IPS-NIHi11 (cell line): ENCODE measurements at regions not wholly inside any gene's neighbourhood (a gene's known extent, or its start where the extent isn't known, plus 50 kb on each side); places are given as distances from the start of the nearest gene placed in this dataset.
"Not testable (repeated sequence)": the region's sequence is repeated elsewhere in the genome, so short reads cannot be mapped to it uniquely, and the experiment has no call there.

Experiments used
- DNase-seq: peaks from one replicate; pipeline ENCODE4 v3.0.0; 2012; ENCODE audit warnings: mixed read lengths, low spot score

DNA sequence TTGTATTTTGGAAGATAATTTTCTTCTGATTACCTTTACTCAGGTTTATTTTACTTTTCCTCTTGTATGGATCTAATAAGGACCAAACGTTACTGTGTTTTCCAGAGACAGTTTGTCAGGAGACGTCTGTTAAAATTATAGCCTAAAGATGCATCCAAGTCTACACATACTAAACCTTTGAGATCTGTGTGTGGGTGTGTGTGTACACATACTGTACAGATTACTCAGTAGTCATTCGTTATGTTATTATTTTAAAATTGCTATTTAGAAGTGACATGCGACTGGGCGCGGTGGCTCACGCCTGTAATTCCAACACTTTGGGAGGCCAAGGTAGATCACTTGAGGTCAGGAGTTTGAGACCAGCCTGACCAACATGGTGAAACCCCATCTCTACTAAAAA lies 51.6 kb upstream of the CNTLN start:
- no peak for DNase-seq

DNA sequence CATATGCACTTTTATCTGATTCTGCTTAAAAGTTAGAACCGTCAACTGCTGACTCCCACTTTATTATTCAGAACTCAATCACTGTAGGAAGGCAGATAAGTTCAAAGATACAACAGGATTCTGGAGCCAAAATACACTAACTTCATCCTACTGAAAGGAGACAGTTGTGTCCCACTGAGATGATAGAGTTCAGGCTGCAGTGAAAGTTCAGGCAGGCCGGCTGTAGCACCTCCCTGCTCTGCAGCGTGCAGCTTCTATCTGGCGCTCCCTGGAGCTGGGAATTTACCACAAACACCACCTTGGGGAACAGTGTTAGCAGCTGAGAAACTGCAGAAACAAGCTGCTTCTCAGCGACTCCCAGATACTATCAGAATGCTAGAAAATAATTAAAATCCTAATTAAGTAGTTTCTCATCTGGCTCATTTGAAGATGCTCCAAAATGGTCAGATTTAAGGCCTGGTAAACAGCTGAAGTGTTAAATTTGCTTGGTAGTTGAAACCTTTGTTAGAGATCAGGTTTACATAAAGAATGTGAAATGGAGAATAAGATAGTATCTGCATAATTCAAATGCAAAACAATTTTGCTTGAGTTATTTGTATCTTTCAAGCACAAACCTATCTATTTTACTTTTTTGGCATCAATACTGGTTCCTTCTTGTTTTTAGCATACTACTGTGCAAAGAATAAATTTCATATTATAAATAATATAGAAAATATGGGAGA lies 52.3 kb upstream of the CNTLN start:
- DNase-seq: peak; percentile 71

DNA sequence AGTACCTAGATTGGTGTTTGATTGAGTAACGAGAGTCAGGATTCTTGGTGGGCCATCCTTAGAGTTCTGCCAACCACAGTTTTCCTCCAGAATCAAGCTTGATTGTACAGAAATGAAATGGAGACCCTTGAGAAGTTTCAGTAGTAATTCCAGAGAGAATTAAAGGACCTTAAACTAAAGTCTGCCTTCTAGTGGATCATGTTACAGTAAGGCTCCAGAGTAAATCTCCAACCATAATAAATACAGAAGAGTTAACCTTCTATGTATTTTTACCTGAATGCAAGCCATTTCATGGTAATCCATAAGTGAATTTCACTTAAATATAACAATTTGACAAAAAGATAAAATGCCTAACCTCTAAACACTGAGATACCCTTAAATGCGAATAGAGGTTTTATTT lies 53.0 kb upstream of the CNTLN start:
- no peak for DNase-seq

DNA sequence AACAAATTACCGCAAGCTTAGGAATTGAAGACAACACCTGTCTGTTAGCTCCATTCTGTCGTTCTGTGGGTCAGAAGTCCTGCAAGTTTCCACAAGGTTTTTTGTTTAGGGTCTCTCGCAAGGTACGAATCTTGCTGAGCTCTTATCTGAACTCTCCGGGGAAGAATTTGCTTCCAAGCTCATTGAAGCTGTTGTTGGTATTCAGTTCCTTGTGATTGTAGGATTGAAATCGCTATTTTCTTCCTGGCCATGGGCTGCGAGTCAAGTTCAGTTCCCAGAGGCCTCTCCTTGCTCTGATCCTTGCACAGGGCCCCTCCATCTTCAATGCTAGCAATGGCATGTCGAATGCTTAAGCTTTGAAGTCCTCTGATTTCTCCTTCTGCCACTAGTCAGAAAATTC lies 53.5 kb upstream of the CNTLN start:
- DNase-seq: no peak

DNA sequence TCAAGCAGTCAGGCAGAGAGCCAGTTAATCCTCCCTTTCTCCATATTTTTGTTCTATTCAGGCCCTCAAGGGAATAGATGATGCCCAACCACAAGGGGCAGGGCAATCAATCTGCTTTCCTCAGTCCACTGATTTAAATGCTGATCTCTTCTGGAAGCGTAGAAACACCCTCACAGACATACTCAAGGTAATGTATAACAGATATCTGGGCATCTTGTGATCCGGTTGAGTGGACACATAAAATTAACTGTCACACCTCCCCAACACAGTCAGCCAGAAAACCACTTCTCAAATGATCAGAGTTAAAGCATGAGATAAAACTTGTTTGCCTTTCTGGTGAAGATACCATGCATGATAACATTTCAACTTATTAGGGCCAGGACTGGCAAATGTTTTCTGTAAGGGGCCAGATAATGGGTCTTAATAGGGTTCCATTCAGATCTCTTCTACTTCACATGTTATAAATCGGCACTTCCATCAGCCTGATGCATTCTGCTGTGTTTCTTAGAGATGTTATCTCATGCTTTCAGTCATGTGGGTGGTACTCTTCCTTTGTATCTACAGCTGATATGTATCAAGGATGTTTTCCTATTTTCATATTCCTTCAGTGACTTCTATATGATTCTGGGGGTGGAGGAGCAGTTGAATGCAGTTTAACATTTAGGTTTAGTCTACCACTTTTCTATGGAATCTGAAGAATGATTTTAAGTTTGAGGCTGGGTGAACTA lies 58.9 kb upstream of the CNTLN start:
- DNase-seq: no peak

DNA sequence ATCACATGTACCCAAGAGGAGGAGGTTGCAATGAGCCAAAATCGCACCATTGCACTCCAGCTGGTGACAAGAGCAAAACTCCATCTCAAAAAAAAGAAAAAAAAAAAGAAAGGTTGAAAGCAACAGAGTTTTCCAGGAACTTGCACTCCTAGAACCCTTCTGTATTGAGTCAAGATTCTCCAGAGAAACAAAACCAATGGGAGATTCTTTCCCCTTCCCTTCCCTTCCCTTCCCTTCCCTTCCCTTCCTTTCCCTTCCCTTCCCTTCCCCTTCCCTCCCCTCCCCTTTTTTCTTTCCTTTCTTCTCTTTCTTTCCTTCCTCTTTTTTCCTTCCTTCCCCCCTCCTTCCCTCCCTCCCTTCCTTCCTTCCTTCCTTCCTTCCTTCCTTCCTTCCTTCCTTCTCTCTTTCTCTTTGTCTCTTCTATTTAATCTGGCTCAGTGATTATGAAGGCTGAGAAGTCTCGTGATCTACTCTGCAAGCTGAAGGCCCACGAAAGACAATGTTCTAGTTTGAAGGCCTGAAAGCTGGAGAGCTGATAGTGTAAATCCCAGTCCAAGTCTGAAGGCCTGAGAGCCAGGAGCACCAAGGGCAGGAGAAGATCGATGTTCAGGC lies 59.6 kb upstream of the CNTLN start:
- DNase-seq: no peak

DNA sequence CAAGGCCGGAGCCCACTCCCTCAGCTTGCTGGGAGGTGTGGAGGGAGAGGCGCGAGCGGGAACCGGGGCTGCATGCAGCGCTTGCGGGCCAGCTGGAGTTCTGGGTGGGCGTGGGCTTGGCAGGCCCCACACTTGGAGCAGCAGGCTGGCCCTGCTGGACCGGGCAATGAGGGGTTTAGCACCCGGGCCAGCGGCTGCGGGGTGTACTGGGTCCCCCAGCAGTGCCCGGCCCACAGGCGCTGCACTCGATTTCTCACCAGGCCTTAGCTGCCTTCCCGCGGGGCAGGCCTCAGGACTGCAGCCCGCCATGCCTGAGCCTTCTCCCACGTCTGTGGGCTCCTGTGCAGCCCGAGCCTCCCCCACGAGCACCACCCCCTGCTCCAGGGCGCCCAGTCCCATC lies 62.3 kb upstream of the CNTLN start:
- not testable (repeated sequence) for DNase-seq

DNA sequence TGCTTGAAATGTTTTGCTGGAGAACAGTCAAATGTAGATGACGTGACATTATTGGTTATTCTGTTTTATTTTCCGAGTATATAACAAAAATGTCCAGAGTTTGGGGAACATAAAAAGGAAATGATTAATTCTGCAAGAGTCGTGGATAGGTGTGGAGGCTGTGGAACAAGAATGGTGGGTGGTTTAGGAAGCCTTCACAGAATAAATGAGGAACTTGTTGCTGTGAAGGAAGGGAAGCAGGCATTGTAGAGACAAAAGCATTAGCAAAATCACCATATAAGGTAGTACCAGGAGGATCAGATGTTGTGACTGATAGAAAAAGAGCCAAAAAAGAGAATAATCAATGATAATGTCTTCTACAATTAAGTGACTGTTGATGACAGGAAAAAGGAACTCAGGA lies 66.2 kb upstream of the CNTLN start:
- no peak for DNase-seq

DNA sequence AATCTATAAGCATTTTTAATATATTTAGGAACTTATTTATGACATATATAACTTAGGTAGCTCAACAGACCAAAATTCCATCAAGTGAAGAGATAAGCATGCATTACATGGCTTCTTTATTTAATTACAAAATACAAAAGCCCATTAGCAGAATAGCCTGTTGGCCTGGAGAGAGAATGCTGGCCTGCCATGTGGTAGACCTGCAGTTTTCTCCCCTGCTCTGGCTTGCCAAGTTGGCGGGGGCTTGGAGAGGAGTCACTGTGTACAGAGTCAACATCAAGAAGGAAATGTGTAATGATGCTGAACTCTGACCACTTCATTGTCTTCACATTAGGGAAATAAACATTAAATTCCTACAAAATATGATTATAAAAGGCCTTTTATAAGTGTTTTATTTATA lies 69.8 kb upstream of the CNTLN start:
- no peak for DNase-seq

DNA sequence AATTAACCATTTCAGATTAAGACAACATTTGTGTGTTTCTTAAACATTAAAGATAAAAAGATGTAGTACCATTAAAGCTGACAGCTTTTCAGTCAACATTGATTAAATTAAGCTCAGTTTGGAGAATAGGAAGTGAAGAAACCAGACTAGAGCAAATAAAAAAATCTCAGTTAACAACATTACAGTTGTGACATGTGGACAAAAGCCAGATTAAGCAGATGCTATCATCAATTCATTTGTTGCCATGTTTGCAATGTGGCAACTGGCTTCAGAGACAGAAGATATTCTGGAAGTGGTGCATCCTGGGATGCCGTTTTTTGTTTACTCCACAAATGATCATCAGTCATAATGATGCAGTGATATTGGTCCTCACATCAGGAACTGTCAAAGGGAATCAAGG lies 70.3 kb upstream of the CNTLN start:
- no peak for DNase-seq

DNA sequence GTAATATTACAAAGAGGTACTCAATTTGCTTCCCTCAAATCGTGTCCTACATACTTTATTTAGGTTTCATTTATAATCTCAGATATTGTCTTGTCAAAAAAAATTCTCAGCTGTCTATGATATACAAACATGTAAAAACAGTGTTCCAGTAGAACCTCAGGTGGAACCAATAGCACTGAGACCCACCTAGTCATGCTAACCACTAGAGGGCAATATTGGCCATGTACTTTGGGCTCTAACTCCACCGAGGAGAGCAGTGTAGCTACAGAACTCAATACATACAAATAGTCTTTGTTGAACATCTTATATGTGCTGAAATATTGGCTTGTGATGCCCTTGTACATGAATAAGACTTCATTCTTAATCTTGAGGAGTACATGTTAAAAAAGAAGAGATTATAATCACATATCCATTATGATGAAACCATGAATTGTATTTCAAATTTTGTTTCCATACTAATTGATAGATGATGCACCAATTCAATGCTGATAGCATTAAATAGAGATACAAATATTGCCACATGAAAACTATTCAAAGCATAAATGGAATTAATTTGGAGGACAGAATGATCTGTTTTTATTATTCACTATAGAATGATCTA lies 71.2 kb upstream of the CNTLN start:
- DNase-seq: peak; percentile 55

DNA sequence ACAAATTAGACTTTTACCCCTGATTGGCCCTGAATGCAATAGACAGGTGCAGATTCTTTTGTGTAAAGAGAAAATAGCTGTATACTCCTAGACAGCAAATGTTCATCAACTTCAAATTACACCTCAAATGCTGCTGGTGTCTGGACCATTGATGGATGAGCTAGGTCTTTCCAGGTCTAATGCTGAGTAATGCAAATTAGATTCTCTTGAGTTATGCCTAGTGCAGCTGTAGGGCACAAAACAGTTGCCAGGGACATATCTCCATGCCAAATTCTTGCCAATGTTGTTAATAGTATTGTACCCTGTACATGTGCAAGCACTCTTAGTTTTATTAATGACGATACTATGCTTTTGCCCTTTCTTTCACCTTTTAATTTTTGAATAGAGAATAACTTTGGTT lies 72.3 kb upstream of the CNTLN start:
- DNase-seq: no peak

DNA sequence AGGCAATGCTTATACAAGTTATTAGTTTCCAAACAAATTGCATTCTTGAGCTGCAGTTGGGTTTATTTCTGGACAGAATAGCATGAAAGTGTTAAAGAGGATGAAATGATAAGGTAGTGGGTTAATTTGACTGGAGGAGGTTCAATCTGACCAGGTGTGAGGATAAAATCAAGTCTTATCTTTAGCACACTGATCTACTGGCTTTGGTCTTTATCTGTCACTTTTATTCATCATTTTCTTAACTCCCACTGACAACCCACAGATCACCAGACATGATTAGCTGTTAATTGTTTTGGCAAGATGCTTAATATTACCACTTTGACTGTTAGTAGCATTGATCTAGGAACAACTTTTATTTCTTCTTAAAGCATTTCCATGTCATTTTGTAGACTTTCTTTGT lies 74.4 kb upstream of the CNTLN start:
- no peak for DNase-seq

DNA sequence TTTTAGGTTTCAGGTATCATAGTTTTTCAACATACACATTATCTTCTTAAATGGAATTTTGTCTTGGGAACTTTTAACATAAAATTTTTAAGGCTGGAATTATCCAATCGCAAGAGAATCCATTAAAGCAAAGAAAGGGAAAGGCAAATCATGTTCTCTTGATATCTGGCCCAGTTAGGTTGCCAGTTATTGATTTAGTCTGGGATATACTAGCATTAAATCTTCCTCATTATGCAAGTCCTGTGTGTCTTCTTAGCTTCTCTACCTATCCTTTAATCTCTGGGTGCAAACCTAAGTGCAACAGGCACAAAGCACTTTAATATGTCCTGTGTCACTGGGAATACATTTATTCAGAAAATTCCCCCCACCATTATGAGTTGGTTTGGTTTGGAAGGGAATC lies 75.4 kb upstream of the CNTLN start:
- no peak for DNase-seq

DNA sequence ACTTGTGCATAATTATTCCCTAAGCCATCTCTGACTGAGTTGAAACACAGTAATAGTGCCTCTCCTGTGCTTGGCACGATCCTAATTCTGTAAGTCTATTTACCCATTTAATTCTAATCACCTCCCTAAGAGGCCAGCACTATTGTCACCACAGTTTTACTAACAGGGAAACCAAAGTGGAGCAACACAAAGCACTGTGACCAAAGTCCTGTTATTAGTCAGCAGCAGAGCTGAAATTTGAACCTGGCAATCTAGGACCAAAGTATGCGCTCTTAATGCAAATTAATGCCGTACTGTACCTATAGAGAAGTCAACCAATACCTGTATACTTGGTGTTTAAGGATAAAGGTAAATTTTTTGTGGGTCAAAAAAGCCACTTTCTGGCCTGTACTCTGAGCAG lies 77.1 kb upstream of the CNTLN start:
- DNase-seq: no peak

DNA sequence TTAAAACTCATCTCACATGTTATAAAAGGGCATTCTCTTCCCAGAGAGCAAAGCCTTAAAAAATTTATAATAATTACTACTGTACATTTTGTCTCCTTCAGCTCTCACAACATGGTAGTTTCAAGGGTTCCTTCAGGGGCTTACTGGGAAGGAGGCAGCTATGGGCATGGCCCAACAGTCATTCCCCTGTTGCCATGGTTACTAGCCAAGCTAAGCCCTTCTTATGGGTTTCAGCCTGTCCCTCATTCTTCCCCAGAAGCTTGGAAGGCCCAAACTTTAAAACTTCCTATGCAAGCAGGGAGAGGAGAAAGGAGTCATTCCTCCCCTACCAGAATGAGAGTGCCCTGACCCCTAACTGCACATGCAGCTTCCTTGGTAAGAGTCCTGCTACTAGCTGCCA lies 82.2 kb upstream of the CNTLN start:
- DNase-seq: peak; percentile 61

DNA sequence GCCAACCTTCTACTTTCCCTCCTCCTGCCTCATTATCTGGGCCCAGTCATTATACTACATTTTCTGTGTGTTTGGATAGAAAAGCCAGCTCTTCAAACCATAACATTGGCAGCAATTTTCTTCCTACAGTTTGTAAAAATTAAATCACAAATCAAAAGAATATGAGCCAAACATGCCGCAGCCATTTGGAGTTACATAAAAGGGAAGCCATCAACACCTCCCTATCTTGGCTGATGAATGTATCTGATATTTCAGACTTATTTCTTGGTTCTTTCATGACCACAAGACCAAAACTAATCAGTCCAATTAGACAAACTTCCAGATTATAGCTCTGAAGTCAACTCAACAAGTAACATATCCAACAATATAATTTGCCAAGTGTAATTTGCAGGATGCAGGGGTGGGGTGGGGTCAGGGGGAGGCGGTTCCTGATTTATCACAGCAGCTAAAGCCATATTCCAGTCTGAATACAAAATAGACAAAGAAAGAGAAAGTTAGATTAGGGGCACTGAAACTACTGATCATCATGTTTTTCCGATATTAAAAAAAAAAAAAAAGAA lies 89.4 kb upstream of the CNTLN start:
- DNase-seq: no peak

DNA sequence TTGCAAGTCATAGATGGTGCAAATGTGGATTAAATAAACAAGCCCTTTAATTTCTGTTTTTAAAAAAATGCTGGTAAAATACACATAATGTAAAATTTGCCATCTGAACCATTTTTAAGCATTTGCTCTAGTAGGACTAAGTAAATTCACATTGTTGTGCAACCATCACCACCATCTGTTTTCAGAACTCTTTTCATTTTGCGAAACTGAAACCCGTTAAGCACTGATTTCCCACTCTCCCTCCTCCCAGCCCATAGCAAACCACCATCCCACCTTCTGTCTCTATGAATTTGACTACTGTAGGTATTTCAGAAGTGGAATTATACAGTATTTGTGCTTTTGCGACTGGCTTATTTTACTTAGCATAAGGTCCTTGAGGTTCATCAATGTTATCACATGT lies 103.3 kb upstream of the CNTLN start:
- no peak for DNase-seq

DNA sequence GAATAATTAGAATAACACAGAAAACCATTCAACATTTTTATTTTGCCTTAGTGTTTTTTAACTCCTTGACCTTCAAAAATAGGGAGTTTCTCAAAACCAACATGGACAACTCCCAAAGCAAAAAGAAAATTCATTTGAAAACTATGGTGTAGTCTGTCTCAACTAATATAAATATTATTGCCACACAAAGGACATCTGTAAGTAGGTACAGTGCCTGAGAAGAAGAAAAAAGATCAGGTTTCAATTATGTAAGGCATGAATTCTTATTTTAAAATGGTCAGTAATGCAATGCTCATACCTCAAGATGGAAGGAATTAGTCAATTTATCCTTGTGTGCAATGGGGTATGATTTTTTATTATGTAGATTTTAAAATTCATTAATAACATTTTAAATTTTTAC lies 109.6 kb upstream of the CNTLN start:
- DNase-seq: no peak

DNA sequence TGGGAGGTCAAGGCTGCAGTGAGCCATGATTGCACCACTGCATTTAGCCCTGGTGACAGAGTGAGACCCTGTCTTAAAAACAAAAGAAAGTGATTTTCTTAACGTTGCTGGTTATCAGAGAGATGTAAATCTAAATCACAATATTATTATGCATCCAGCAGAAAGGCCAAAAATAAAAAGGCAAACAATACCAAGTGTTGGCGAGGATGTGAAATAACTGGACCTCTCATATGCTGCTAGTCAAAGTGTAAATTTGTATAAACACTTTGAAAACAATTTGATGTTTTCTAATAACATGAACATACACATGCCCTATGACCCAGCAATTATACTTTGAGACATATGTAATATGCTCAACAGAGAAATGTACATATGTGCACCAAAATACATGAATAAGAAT lies 110.7 kb upstream of the CNTLN start:
- DNase-seq: no peak

DNA sequence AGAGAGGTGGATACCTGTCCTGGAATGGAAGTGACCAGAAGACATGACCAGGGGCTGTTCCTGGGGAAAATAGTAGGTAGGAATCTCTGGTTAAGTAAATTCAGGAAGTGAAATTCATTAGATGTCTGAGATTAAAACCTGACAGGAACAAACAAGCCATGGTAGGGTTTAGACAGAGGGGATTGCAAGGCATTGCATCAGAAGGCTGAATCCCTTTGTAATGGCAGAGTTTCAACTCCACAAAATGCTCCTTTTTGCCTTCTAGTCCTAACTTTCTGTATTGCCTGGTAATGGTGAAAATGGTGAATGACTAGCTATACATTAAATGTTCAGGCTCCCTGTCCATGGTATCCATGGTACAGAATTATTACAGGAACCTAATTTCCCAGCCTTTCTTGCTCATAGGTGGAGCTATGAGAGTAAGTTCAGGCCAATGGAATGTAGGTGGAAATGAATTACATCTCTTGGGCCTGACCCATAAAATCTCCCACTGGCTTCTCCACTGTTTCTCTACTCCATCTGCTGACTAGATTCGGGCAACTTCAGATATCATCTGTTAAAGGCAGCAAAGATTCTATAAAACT lies 113.4 kb upstream of the CNTLN start:
- no peak for DNase-seq

DNA sequence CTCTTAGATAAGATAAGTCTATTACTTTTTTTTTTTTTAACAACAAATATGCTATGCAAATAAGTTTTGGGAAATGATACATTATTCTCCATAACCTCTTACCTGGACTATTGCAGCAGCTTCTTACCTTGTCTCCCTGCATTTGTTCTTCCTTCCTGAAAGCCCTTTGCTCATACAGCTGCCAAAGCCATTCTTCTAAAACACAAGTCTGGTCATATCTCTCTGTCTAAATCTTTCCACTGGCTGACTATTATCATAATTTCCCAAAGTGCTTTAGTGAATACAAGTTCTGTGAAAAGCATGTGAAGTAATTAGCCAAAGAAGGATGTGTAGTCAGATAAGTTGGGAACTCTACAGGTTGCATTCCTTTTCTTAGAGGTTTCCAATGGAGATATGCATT lies 115.4 kb upstream of the CNTLN start:
- no peak for DNase-seq
